GM21528 (cell line): ENCODE measurements at regions not wholly inside any gene's neighbourhood (a gene's known extent, or its start where the extent isn't known, plus 50 kb on each side); places are given as distances from the start of the nearest gene placed in this dataset.

Experiments
- ATAC-seq: cut with Tn5 transposase; IDR thresholded peaks from one replicate; pipeline ENCODE4 v1.9.1; 2021; ENCODE audit warnings: mild to moderate bottlenecking, moderate library complexity; ENCODE audit not compliant: unreplicated experiment, low FRiP score

DNA sequence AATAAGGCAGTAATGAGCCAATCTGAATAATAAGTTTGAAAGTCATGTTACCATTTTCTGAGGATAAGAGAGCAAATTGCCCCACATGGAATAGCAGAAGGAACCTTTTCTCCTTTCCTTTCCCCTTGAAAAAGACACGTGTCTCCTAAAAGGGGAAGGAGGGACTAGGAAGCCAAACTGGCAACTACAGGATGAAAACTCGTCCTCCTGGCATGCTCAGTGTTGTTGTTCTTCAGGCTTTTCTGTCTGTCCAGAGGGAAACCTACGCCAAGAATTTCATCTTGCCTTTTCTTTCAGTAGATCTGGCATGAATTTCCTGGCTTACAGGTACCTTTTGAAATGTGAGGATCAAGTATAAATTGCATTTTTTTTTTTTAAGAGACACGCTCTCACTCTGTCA lies 355.9 kb upstream of the TLE4 start:
- no peak for ATAC-seq

DNA sequence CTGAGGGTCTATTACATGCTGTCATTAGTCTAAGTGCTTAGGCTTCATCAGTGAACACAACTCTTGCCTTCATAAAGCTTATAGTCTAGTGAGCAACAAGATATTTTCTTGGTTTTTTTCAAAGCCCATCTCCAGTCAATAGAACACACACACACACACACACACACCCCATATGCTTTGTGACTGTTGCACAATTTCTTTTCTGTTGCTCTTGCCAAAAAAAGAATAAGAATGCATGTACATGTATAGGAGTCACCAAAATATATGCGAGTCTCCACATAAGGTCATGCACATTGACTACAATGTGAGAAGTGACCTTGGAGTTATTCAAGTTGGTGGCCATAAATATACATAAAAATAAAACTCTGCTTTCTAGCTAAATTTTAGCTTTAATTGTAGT lies 351.5 kb upstream of the TLE4 start:
- no peak for ATAC-seq

DNA sequence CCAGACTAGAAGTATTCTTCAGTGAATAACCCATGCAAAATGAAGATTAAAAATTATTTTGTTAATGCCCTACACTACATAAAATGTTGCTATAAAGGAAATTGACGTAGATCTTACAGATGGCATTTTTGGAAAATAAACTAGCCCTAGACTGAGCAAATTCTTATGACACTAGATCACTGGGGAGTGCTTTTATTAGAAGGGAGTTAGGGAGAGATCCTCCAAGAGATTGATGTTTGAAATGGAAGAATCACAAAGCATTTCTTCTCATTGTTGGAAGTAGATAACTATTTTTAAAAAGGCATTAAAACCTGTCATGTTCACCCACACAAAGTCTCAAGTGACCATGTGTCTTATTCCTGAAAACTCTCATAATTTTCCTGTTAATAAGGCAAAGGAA lies 351.1 kb upstream of the TLE4 start:
- no peak for ATAC-seq

GRCh38 chr9:79221084-79221483 lies 350.7 kb upstream of the TLE4 start:
- no peak for ATAC-seq

- no peak for ATAC-seq
Observed at GRCh38 chr9:79222483-79222882, 349.3 kb upstream of the TLE4 start.

GRCh38 chr9:79224672-79225433 lies 346.9 kb upstream of the TLE4 start:
- ATAC-seq, result no peak

GRCh38 chr9:79233542-79233941 lies 338.2 kb upstream of the TLE4 start:
- no peak for ATAC-seq

- ATAC-seq, result no peak
Observed at GRCh38 chr9:79236466-79236865, 335.3 kb upstream of the TLE4 start.

- no peak for ATAC-seq
Observed at GRCh38 chr9:79237861-79238260, 333.9 kb upstream of the TLE4 start.

DNA sequence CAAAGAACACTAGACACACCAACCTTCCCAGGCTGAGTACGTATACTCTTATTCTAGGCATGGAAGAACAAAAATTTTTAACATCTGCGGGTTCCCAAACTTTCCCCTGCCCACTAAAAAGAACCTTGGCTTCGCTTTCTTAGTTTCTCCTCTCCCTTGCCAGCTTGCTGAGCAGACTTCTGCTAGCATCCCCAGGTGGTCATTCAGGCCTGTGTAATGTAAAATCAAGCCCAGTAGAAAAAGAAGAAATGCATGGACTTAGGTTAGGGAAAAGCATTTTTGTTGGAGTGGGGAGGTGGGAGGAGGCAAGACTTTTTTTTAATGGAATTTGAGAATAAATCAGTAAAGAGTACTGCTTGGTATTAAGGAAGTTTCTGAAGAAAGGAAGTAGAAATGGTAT lies 331.0 kb upstream of the TLE4 start:
- no peak for ATAC-seq

DNA sequence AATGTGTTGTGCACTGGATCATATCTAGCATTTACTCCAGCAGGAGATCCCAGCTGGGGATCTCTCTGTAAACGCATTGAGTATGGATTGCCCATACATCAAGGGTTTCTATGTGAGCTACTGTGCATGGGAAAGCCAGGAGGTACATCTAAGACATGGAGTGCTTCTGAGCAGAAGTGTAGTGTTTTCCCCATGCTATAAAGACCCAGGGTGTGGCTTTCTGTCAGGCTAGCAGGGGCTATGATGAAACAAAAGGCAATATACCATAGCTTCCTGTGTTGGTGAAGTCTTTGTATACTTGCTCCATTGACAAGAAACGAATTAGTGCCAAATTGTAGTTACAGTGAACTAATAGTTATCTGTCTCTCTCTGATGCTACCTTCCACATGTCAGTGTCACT lies 329.3 kb upstream of the TLE4 start:
- ATAC-seq, result no peak

- ATAC-seq, result no peak
Observed at GRCh38 chr9:79246170-79246569, 325.6 kb upstream of the TLE4 start.

DNA sequence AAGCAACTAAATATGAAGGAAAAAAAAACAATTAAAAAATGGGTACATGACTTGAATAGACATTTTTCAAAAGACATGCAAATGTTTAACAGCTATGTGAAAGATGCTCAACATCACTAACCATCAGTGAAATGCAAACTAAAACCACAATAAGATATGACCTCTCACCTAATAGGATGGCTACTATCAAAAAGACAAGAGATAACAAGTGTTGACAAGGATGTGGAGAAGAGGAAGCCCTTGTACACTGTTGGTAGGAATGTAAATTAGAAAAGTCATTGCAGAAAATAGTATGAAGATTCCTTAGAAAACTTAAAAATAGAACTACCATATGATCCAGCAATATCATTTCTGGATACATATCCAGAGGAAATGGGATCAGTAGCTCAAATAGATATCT lies 324.7 kb upstream of the TLE4 start:
- ATAC-seq, result no peak

DNA sequence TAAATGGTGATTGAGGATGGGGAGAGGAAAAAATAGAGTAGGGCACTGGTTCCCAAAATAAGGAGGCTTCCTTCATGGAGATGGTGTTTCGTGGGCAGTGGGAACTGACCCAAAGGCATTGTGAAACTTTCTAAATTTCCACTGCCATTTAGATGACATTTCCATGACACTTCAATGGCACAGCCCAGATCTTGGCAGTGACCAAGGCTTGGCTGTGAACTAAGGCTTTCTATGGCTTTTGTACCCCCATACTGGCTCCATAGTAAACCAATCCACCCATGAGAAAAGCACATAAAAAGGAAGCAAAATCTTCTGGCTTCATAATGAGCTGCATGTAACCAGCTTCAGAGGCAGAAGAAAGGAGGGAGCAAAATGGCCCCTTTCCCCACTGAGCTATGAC lies 321.0 kb upstream of the TLE4 start:
- ATAC-seq, result no peak

DNA sequence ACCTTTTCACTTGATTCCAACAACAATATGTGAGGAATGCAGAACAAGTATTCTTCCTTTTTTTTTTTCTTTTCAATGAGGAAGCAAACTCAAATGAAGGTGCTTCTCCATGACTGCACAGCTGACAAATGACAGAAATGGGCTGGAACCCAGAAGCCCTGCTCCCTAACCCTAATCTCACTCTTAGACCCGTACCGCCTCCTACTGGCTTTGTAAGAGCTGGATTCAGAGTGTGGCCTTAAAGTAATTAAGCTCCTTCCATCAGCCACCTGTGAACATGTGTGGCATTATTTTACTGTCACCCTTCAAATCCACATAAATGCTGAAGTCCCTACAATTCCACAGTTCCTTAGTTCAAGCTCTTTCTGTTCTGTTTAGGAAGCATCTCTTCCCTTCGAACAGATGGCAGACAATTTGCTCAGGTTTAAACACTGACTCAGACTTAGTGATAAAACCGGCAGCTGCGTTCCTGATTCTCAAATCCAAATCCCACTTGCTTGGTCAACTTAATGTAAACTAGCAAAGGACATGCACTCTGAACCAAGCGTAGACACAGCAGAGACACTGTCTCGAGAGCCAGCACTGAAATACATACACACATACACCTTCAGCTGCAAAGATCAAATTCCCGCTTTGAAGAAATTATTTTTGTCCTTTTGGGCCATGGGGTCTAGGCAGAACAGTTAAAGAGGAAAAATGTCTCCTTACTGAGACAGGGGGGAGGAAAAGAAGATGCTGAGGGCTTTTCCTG lies 316.7 kb upstream of the TLE4 start:
- ATAC-seq, result no peak

GRCh38 chr9:79255651-79256260 lies 316.0 kb upstream of the TLE4 start:
- no peak for ATAC-seq

DNA sequence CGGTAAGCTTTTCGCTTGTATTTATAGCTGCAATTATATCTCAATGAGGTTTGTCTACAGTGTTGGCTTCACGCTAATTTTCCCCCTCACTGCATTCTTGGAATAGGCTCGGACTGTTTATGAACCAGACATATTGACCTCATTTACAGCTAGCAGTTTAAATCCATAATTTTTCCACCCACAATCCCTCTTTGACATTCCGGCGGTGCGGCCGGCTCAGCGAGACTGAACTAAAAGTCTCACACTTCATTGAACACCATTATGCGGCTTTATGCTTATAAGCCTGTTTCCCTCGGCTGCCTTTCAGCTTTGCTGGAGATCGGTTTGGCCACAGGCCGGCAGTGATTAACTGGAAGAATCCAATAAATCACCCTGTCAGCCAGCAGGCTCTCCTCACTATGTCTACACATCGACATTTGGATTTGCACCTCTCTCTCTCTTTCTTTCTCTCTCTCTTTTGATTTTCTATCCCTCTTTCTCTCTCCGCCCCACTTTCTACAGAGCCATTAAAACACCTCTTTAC lies 315.0 kb upstream of the TLE4 start:
- no peak for ATAC-seq

- ATAC-seq, result no peak
Observed at GRCh38 chr9:79257228-79257781, 314.5 kb upstream of the TLE4 start.

DNA sequence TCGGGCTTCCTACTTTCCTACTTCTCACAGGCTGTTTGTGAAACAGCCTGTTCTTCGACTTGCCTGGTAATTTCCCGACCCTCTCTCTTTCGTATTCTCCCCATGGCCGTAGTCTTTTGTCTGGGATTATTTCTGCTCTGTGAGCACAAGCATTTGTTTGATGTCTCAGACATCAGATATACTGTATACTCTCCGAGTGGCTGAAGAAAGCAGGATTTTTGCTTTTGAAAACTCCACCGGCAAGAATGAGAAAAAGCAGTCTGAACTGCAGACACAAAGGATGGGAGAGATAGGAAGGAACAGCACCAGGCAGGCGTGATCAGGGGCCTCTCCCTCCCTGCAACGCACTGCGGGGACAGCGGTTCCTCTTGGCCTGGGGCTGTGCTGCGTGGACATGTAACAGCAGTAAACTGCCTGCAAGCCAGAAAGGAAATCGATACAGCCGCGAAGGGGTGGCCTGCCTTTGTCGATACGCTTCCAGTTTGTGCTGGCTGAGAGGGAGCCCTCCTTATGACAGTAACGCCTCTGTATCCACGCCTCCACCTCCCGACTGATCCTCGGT lies 313.9 kb upstream of the TLE4 start:
- no peak for ATAC-seq

- ATAC-seq, result no peak
Observed at GRCh38 chr9:79259858-79260257, 311.9 kb upstream of the TLE4 start.

DNA sequence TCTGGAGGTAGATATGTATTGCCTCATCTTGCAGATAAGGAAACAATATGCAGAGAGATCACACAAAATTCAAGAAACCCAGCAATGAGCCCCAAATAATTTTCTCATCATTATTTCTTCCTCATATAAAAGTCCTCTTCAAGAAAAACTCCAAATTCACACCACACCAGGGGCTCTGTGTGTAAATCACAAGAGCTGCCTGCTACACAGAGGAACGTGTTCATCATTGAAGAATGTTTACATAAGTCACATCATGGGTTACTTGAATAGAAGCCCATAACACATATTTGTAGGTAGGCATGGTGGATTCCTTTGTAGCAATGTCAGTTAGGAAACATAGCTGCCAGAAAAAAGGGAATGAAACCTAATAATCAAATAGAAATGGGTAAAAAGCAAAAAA lies 308.1 kb upstream of the TLE4 start:
- ATAC-seq, result no peak
